H1 (cell line): ENCODE measurements at regions not wholly inside any gene's neighbourhood (a gene's known extent, or its start where the extent isn't known, plus 50 kb on each side); places are given as distances from the start of the nearest gene placed in this dataset.

Source experiments
- ASH2L ChIP-seq: fragments of 200-600, 300-600 bp; sonication (generic); IDR thresholded peaks from one replicate; pipeline ENCODE4 v1.7.1; 2017; ENCODE audit warnings: low read length
- GTF2F1 ChIP-seq: IDR thresholded peaks from 2 replicates; pipeline ENCODE4 v1.6.1; 2012; ENCODE audit warnings: low read depth, low read length, improper control_type of control experiment, borderline replicate concordance
- POLR2A ChIP-seq, 2 experiments: IDR thresholded peaks; 1 replicate in 1 of 2; 2 replicates in 1 of 2; pipeline ENCODE4 v1.6.1; 2011; ENCODE audit warnings: low read depth in 2 of 2, low read length in 2 of 2, mild to moderate bottlenecking in 2 of 2; ENCODE audit errors: control extremely low read depth in 1 of 2

- TF ChIP-seq GTF2F1 (no peak), ASH2L (no peak), POLR2A (IDR thresholded peaks at IDR 0.05; ENCODE audit: control extremely low read depth in 1 of 2, low read depth in 2 of 2, low read length in 2 of 2) (no peak)
These were observed 434.0 kb upstream of the MON1B start for GRCh38 chr16:76756951-76757350.
